Neutrophil (primary cell): ENCODE measurements at regions not wholly inside any gene's neighbourhood (a gene's known extent, or its start where the extent isn't known, plus 50 kb on each side); places are given as distances from the start of the nearest gene placed in this dataset.

Source experiments
- H3K27ac ChIP-seq: fragments of 200-600 bp; sonication (generic); 2 replicates; pipeline ENCODE4 v1.5.1; 2016; ENCODE audit warnings: mild to moderate bottlenecking, moderate library complexity
- H3K27me3 ChIP-seq: fragments of 200-600 bp; sonication (generic); 2 replicates; pipeline ENCODE4 v1.6.0; 2016; ENCODE audit warnings: mild to moderate bottlenecking
- H3K36me3 ChIP-seq: fragments of 200-600 bp; sonication (generic); 2 replicates; pipeline ENCODE4 v1.5.1; 2017
- H3K4me1 ChIP-seq, 2 experiments: fragments of 200-600 bp in 1 of 2; sonication (generic) in 1 of 2; 1 replicate in 1 of 2; 2 replicates in 1 of 2; pipeline versions ENCODE4 v1.5.1 to v1.6.1; 2013 to 2016; ENCODE audit warnings: low read depth in 1 of 2, low read length in 1 of 2, mild to moderate bottlenecking in 1 of 2, moderate library complexity in 1 of 2; ENCODE audit not compliant: control insufficient read depth in 1 of 2, insufficient read depth in 1 of 2
- H3K4me3 ChIP-seq, 2 experiments: fragments of 200-600 bp in 1 of 2; sonication (generic) in 1 of 2; 1 replicate in 1 of 2; 2 replicates in 1 of 2; pipeline ENCODE4 v1.5.1; 2013 to 2016; ENCODE audit warnings: low read depth in 1 of 2, low read length in 1 of 2, mild to moderate bottlenecking in 1 of 2, moderate library complexity in 1 of 2
- H3K9me3 ChIP-seq: fragments of 200-600 bp; sonication (generic); 2 replicates; pipeline ENCODE4 v1.5.1; 2016
- CTCF ChIP-seq: fragments of 200-600 bp; sonication (generic); IDR thresholded peaks from 2 replicates; pipeline ENCODE4 v1.5.1; 2016; ENCODE audit warnings: antibody characterized with exemption

GRCh38 chr19:28537896-28538295, 675.1 kb downstream of the UQCRFS1 start:
- no peaks in the 10 kb centered on the region for H3K4me1 ChIP-seq
- no peak overlapping the region for H3K4me3 ChIP-seq
- no peaks in the 10 kb centered on the region for H3K9me3 ChIP-seq
- H3K27ac ChIP-seq: no peak overlapping the region
- no peaks in the 10 kb centered on the region for H3K27me3 ChIP-seq
- no peaks in the 10 kb centered on the region for H3K36me3 ChIP-seq
- TF ChIP-seq CTCF: no peak

GRCh38 chr19:28537079-28537478, 675.9 kb downstream of the UQCRFS1 start:
- no peak overlapping the region for H3K4me3 ChIP-seq
- no peak overlapping the region for H3K27ac ChIP-seq
- no peaks in the 10 kb centered on the region for H3K36me3 ChIP-seq
- H3K27me3 ChIP-seq: no peaks in the 10 kb centered on the region
- H3K4me1 ChIP-seq: no peaks in the 10 kb centered on the region
- TF ChIP-seq CTCF: no peak
- H3K9me3 ChIP-seq: no peaks in the 10 kb centered on the region

- TF ChIP-seq CTCF: no peak
- Histone ChIP-seq H3K36me3 (no peaks in the 10 kb centered on the region), H3K27me3 (no peaks in the 10 kb centered on the region), H3K9me3 (no peaks in the 10 kb centered on the region), H3K27ac (no peak overlapping the region), H3K4me1 (no peaks in the 10 kb centered on the region), H3K4me3 (no peak overlapping the region)
Measured at GRCh38 chr19:28535352-28535775, 677.6 kb downstream of the UQCRFS1 start.

- Histone ChIP-seq H3K4me3 (no peak overlapping the region), H3K9me3 (no peaks in the 10 kb centered on the region), H3K27ac (no peak overlapping the region), H3K36me3 (no peaks in the 10 kb centered on the region), H3K27me3 (no peaks in the 10 kb centered on the region), H3K4me1 (no peaks in the 10 kb centered on the region)
- TF ChIP-seq CTCF: no peak
Measured at GRCh38 chr19:28534766-28535351, 678.1 kb downstream of the UQCRFS1 start.

- no peaks in the 10 kb centered on the region for H3K4me1 ChIP-seq
- H3K36me3 ChIP-seq: no peaks in the 10 kb centered on the region
- H3K27me3 ChIP-seq: no peaks in the 10 kb centered on the region
- no peak overlapping the region for H3K27ac ChIP-seq
- no peak overlapping the region for H3K4me3 ChIP-seq
- H3K9me3 ChIP-seq: no peaks in the 10 kb centered on the region
- no peak for TF ChIP-seq CTCF
Measured at GRCh38 chr19:28532765-28533341, 680.1 kb downstream of the UQCRFS1 start.
